Neural cell (in vitro differentiated cells): ENCODE measurements at regions not wholly inside any gene's neighbourhood (a gene's known extent, or its start where the extent isn't known, plus 50 kb on each side); places are given as distances from the start of the nearest gene placed in this dataset.
"Not testable (repeated sequence)": the region's sequence is repeated elsewhere in the genome, so short reads cannot be mapped to it uniquely, and the experiment has no call there.

ENCODE experiments used
- H2AFZ ChIP-seq: fragments of 200-600, 300-800 bp; sonication (generic), shearing (Covaris generic); 2 replicates; pipeline ENCODE4 v1.6.0; 2014; ENCODE audit warnings: low read depth, mild to moderate bottlenecking, antibody characterized with exemption, low read length, moderate library complexity
- H3F3A ChIP-seq: fragments of 200-600 bp; shearing (Covaris generic); 2 replicates; pipeline ENCODE4 v1.6.1; 2016; ENCODE audit warnings: mild to moderate bottlenecking, moderate library complexity, mixed read lengths, antibody characterized with exemption, low read length; ENCODE audit not compliant: insufficient read depth, poor library complexity, severe bottlenecking
- H3K27ac ChIP-seq: fragments of 200-600, 300-800 bp; sonication (generic), shearing (Covaris generic); 2 replicates; pipeline ENCODE4 v1.5.1; 2014; ENCODE audit warnings: mild to moderate bottlenecking, low read length, moderate library complexity
- H3K27me3 ChIP-seq: fragments of 300-800, 200-600 bp; sonication (generic), shearing (Covaris generic); 2 replicates; pipeline ENCODE4 v1.6.0; 2014; ENCODE audit warnings: mild to moderate bottlenecking, low read depth, low read length, moderate library complexity; ENCODE audit not compliant: insufficient read depth
- H3K36me3 ChIP-seq: fragments of 300-800, 200-600 bp; sonication (generic), shearing (Covaris generic); 2 replicates; pipeline ENCODE4 v1.5.1; 2014; ENCODE audit warnings: mild to moderate bottlenecking, antibody characterized with exemption, low read length, moderate library complexity; ENCODE audit not compliant: insufficient read depth
- H3K4me2 ChIP-seq: fragments of 300-800, 200-600 bp; sonication (generic), shearing (Covaris generic); 2 replicates; pipeline ENCODE4 v1.6.0; 2014; ENCODE audit warnings: mild to moderate bottlenecking, low read length
- H3K4me3 ChIP-seq: fragments of 300-800, 200-600 bp; sonication (generic), shearing (Covaris generic); 2 replicates; pipeline ENCODE4 v1.5.1; 2014; ENCODE audit warnings: mild to moderate bottlenecking, low read length, moderate library complexity
- H3K79me2 ChIP-seq: fragments of 200-600 bp; shearing (Covaris generic); replicated peaks from 2 replicates; pipeline ENCODE4 v1.6.0; 2014; ENCODE audit warnings: mild to moderate bottlenecking, low read length, moderate library complexity; ENCODE audit not compliant: insufficient read depth
- H3K9ac ChIP-seq: fragments of 300-800, 200-600 bp; sonication (generic), shearing (Covaris generic); 2 replicates; pipeline ENCODE4 v1.6.1; 2016; ENCODE audit warnings: mild to moderate bottlenecking, low read length, mixed read lengths
- H3K9me2 ChIP-seq: fragments of 200-600 bp; shearing (Covaris generic); 2 replicates; pipeline ENCODE4 v1.6.1; 2016; ENCODE audit warnings: mild to moderate bottlenecking, low read length, mixed read lengths; ENCODE audit not compliant: insufficient read depth
- H3K9me3 ChIP-seq: fragments of 200-600, 300-800 bp; sonication (generic), shearing (Covaris generic); 2 replicates; pipeline ENCODE4 v1.6.1; 2016; ENCODE audit warnings: mild to moderate bottlenecking, mixed run types, low read length, moderate library complexity, mixed read lengths
- H4K20me1 ChIP-seq: fragments of 200-600 bp; shearing (Covaris generic); 2 replicates; pipeline ENCODE4 v1.6.1; 2016; ENCODE audit warnings: mild to moderate bottlenecking, mixed run types; ENCODE audit not compliant: insufficient read depth

GRCh38 chr16:88213937-88214336 lies 168.8 kb upstream of the ZNF469 start:
- H3K4me2 ChIP-seq, H3K9me3 ChIP-seq, H3F3A ChIP-seq, H3K9me2 ChIP-seq, H2AFZ ChIP-seq, H3K79me2 ChIP-seq, H3K4me3 ChIP-seq, H3K9ac ChIP-seq, H3K27me3 ChIP-seq, H3K36me3 ChIP-seq, H4K20me1 ChIP-seq, H3K27ac ChIP-seq: not testable (repeated sequence)

- H3F3A ChIP-seq, H3K4me3 ChIP-seq, H3K9ac ChIP-seq, H2AFZ ChIP-seq, H3K9me2 ChIP-seq, H3K27me3 ChIP-seq, H3K27ac ChIP-seq, H3K4me2 ChIP-seq, H3K9me3 ChIP-seq, H3K79me2 ChIP-seq, H3K36me3 ChIP-seq, H4K20me1 ChIP-seq: not testable (repeated sequence)
These were observed 161.6 kb upstream of the ZNF469 start for GRCh38 chr16:88221001-88221761.

- not testable (repeated sequence) for H3K4me3 ChIP-seq, H3K9me2 ChIP-seq, H3K4me2 ChIP-seq, H3K9me3 ChIP-seq, H3K9ac ChIP-seq, H3K36me3 ChIP-seq, H4K20me1 ChIP-seq, H2AFZ ChIP-seq, H3F3A ChIP-seq, H3K79me2 ChIP-seq, H3K27ac ChIP-seq, H3K27me3 ChIP-seq
These were observed 159.1 kb upstream of the ZNF469 start for GRCh38 chr16:88223696-88224095.

DNA sequence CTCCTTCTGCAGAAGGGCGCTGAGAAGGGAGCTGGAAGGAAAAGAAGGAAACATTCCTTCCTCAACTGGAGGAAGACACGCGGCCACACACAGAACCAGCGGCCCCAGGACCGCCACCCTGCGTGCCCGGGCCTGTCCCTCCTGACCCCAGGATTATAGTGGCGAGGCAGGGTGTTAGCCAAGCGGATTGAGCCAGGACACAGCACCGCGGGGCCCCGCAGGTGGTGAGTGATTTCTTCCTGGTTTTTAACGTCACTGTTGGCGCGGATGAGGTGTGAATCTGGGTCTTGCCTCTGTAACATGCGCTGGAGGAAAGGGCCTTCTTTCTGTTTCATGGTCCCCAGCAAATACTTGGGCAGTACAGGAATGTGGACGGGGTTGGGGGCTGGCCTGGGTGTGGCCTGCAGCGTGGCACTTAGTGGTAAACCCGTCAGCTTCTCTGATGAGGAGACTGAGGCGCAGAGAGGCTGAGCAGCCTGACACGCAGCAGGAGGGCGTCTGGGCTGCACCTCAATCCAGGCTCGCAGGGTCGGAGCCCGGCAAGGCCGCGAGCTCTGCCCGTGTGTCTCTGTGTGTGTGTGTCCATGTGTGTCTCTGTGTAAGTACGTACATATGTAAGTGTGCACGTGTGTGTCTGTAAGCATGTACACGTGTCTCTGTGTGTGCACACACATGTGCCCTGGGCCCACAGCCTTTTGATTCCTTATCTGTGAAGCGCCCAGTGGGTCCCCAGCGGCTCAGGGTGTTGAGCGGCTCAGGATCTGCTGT lies 158.4 kb upstream of the ZNF469 start:
- not testable (repeated sequence) for H3K4me2 ChIP-seq, H3K9me3 ChIP-seq, H4K20me1 ChIP-seq, H3K27ac ChIP-seq, H3F3A ChIP-seq, H3K79me2 ChIP-seq, H3K4me3 ChIP-seq, H3K27me3 ChIP-seq, H2AFZ ChIP-seq, H3K9ac ChIP-seq, H3K36me3 ChIP-seq, H3K9me2 ChIP-seq

DNA sequence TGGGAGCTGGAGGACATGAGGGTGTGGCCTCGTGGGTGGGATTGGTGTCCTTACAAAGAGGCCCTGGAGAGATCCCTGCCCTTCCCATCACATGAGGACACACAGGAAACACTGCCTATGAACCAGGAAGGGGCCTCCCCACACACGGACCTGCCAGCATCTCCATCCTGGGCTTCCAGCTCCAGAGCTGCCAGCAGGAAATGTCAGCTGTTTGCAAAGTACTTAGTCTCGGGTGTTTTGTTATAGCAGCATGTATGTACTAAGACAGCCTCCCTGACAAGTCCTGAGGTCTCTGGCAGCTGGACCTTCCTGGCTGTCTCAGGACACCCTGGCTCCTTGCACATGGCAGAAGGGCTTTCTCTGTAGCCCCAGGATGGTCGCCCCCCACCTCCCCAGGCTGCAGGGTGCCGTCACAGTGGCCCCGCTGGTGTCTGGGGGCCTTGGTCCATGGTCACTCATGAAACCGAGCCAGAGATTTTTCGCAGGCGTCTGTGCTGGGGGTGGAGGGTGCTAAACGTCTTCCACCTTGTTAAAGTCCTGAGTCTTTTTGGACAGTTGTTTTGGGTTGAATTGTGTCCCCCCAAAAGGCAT lies 157.0 kb upstream of the ZNF469 start:
- not testable (repeated sequence) for H3K4me2 ChIP-seq, H3K27ac ChIP-seq

DNA sequence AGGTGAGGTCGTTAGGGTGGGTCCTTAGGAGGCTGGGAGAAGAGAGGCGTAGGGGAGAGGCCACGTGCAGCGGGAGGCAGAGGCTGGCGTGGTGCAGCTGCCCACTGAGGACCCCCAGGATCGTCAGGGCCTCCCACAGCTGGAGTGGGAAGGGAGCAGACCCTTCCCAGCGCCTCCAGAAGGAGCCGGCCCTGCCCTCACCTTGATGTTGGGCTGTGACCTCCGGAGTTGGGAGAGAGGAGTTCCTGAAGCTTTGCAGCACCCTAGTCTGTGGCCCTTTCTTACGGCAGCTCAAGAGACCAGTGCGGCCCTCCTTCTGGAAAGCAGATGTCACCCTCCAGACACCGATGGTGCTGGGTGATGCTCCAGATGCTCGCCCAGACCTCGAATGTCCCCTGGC lies 156.5 kb upstream of the ZNF469 start:
- H3K36me3 ChIP-seq, H3F3A ChIP-seq, H4K20me1 ChIP-seq, H3K4me3 ChIP-seq, H2AFZ ChIP-seq, H3K79me2 ChIP-seq, H3K27ac ChIP-seq, H3K27me3 ChIP-seq, H3K4me2 ChIP-seq, H3K9me2 ChIP-seq, H3K9ac ChIP-seq, H3K9me3 ChIP-seq: not testable (repeated sequence)

More for the DNA sequence above, 157.0 kb upstream of the ZNF469 start:
- not testable (repeated sequence) for H3K79me2 ChIP-seq, H2AFZ ChIP-seq, H3F3A ChIP-seq, H3K9ac ChIP-seq, H3K9me3 ChIP-seq, H3K27me3 ChIP-seq, H3K9me2 ChIP-seq, H3K36me3 ChIP-seq, H3K4me3 ChIP-seq, H4K20me1 ChIP-seq

- not testable (repeated sequence) for H2AFZ ChIP-seq, H3K9me3 ChIP-seq, H3K9me2 ChIP-seq, H4K20me1 ChIP-seq, H3K27ac ChIP-seq, H3K9ac ChIP-seq, H3K36me3 ChIP-seq, H3K4me3 ChIP-seq, H3K4me2 ChIP-seq, H3K79me2 ChIP-seq, H3K27me3 ChIP-seq, H3F3A ChIP-seq
These were observed 155.6 kb upstream of the ZNF469 start for GRCh38 chr16:88227026-88227721.
